ENCODE measurements at regions not wholly inside any gene's neighbourhood (a gene's known extent, or its start where the extent isn't known, plus 50 kb on each side); places are given as distances from the start of the nearest gene placed in this dataset.

GRCh38 chr1:177833631-177834030 lies 136.2 kb downstream of the SEC16B start:
- no peak for TF ChIP-seq CTCF (conservative IDR thresholded peaks at IDR 0.05; ENCODE audit: low read depth, low read length)
- no peak for TF ChIP-seq EZH2phosphoT487 (IDR thresholded peaks at IDR 0.05; ENCODE audit: borderline replicate concordance, low read length)

Data from PC-3 (cell line).